Neural cell (in vitro differentiated cells): ENCODE measurements at regions not wholly inside any gene's neighbourhood (a gene's known extent, or its start where the extent isn't known, plus 50 kb on each side); places are given as distances from the start of the nearest gene placed in this dataset.

Experiments
- POLR2AphosphoS5 ChIP-seq: IDR thresholded peaks from 2 replicates; pipeline ENCODE4 v1.6.1; 2012
- RAD21 ChIP-seq: fragments of 450-650 bp; conservative IDR thresholded peaks from 2 replicates; pipeline ENCODE4 v1.6.1; 2014; ENCODE audit warnings: antibody characterized with exemption, mild to moderate bottlenecking, moderate library complexity
- TF ChIP-seq, protein P1 (sequence below): fragments of 450-650 bp; IDR thresholded peaks from 2 replicates; pipeline ENCODE4 v1.5.1; 2014; ENCODE audit warnings: antibody characterized with exemption, mild to moderate bottlenecking, moderate library complexity; ENCODE audit not compliant: poor library complexity, severe bottlenecking

DNA sequence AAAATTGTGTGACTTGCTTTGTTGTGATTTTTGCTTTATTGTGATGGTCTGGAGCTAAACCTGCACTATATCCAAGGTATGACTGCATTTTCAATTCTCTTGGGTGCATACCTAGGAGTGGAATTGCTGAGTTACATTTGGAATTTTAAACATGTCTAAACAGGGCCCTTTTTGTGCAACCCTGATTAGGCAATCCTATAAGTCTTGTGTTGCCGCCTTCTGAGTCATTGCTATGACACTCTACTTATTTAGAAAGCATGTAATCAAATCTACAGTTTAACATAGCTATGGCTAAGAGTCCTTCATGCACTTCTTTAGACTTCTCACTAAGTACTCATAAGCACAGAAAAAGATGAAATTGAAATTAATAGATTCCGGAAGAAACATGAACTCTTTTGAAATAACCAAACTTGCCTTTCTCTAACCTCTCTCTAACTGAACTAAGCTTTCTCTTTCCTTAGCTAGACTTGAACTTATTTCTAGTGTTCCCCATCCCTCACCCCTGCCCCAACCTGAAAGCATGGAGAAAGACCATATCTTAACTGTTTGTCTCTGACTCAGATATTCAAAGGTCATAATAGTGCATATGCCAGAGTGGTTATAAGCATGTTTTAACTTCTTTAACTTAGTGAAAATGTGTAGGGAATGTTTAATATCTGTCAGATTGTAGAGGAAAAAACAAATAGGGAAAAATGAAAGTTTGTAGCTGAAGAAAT is 203.0 kb downstream of the SNAPC1 start:
- TF ChIP-seq, protein P1, sequence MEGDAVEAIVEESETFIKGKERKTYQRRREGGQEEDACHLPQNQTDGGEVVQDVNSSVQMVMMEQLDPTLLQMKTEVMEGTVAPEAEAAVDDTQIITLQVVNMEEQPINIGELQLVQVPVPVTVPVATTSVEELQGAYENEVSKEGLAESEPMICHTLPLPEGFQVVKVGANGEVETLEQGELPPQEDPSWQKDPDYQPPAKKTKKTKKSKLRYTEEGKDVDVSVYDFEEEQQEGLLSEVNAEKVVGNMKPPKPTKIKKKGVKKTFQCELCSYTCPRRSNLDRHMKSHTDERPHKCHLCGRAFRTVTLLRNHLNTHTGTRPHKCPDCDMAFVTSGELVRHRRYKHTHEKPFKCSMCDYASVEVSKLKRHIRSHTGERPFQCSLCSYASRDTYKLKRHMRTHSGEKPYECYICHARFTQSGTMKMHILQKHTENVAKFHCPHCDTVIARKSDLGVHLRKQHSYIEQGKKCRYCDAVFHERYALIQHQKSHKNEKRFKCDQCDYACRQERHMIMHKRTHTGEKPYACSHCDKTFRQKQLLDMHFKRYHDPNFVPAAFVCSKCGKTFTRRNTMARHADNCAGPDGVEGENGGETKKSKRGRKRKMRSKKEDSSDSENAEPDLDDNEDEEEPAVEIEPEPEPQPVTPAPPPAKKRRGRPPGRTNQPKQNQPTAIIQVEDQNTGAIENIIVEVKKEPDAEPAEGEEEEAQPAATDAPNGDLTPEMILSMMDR: no peak
- TF ChIP-seq RAD21 (no peak), POLR2AphosphoS5 (no peak)
